AG10803 (cell line): ENCODE measurements at regions not wholly inside any gene's neighbourhood (a gene's known extent, or its start where the extent isn't known, plus 50 kb on each side); places are given as distances from the start of the nearest gene placed in this dataset.

Source experiments
- DNase-seq: peaks from one replicate; pipeline ENCODE4 v3.0.0; 2010; ENCODE audit warnings: low read depth
- H3K4me3 ChIP-seq: 2 replicates; pipeline ENCODE4 v1.5.1; 2011; ENCODE audit warnings: mild to moderate bottlenecking, low read length, control low read depth
- CTCF ChIP-seq: conservative IDR thresholded peaks from 2 replicates; pipeline ENCODE4 v1.5.1; 2011; ENCODE audit warnings: mild to moderate bottlenecking, low read length, control low read depth, inconsistent platforms

GRCh38 chr3:159593927-159594605 is 394.6 kb upstream of the IL12A start:
- TF ChIP-seq CTCF = no peak
- no peak for DNase-seq
- no peak overlapping the region for H3K4me3 ChIP-seq

GRCh38 chr3:159600291-159600690 is 388.3 kb upstream of the IL12A start:
- TF ChIP-seq CTCF = no peak
- no peak for DNase-seq
- no peak overlapping the region for H3K4me3 ChIP-seq

GRCh38 chr3:159604151-159604581 is 384.5 kb upstream of the IL12A start:
- no peak overlapping the region for H3K4me3 ChIP-seq
- TF ChIP-seq CTCF = no peak
- peak; percentile 79 for DNase-seq

GRCh38 chr3:159605101-159605500 is 383.5 kb upstream of the IL12A start:
- DNase-seq = no peak
- H3K4me3 ChIP-seq = no peak overlapping the region
- TF ChIP-seq CTCF = no peak

- H3K4me3 ChIP-seq = no peak overlapping the region
These were observed 382.9 kb upstream of the IL12A start for GRCh38 chr3:159605776-159606175.

GRCh38 chr3:159607856-159608255 is 380.8 kb upstream of the IL12A start:
- H3K4me3 ChIP-seq = no peak overlapping the region
- TF ChIP-seq CTCF = no peak
- peak; percentile 12 for DNase-seq

More at GRCh38 chr3:159605776-159606175, 382.9 kb upstream of the IL12A start:
- no peak for DNase-seq
- TF ChIP-seq CTCF = no peak

- TF ChIP-seq CTCF = no peak
- no peak overlapping the region for H3K4me3 ChIP-seq
- peak; percentile 7 for DNase-seq
These were observed 380.3 kb upstream of the IL12A start for GRCh38 chr3:159608311-159608710.
